KOPT-K1 (cell line): ENCODE measurements at regions not wholly inside any gene's neighbourhood (a gene's known extent, or its start where the extent isn't known, plus 50 kb on each side); places are given as distances from the start of the nearest gene placed in this dataset.
"Not testable (repeated sequence)": the region's sequence is repeated elsewhere in the genome, so short reads cannot be mapped to it uniquely, and the experiment has no call there.

ENCODE experiments used
- H3K27ac ChIP-seq: fragments of 200-600 bp; sonication (generic); 2 replicates; pipeline ENCODE4 v1.5.1; 2016; ENCODE audit warnings: antibody characterized with exemption, mild to moderate bottlenecking, low read depth, low read length; ENCODE audit not compliant: poor library complexity, severe bottlenecking
- H3K36me3 ChIP-seq: fragments of 200-600 bp; sonication (generic); 2 replicates; pipeline ENCODE4 v1.5.1; 2017; ENCODE audit warnings: antibody characterized with exemption, mild to moderate bottlenecking, low read length, moderate library complexity; ENCODE audit not compliant: insufficient read depth
- H3K9me3 ChIP-seq: fragments of 200-600 bp; sonication (generic); 2 replicates; pipeline ENCODE4 v1.5.1; 2017; ENCODE audit warnings: antibody characterized with exemption, low read length, mild to moderate bottlenecking; ENCODE audit not compliant: insufficient read depth, poor library complexity, severe bottlenecking

DNA sequence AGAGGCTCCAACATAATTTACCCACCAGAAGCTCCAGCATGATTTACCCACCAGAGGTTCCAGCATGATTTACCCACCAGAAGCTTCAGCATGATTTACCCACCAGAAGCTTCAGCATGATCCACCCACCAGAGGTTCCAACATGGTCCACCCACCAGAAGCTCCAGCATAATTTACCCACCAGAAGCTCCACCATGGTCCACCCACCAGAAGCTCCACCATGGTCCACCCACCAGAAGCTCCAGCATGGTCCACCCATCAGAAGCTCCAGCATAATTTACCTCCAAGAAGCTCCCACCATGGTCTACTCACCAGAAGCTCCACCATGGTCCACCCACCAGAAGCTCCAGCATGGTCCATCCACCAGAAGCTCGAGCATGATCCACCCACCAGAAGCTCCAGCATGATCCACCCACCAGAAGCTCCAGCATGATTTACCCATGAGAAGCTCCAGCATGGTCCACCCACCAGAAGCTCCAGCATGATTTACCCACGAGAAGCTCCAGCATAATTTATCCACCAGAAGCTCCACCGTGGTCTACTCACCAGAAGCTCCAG is 137.0 kb upstream of the TPTE start:
- peaks cover 75% of the 10 kb centered on the region for H3K9me3 ChIP-seq
- not testable (repeated sequence) for H3K27ac ChIP-seq, H3K36me3 ChIP-seq

DNA sequence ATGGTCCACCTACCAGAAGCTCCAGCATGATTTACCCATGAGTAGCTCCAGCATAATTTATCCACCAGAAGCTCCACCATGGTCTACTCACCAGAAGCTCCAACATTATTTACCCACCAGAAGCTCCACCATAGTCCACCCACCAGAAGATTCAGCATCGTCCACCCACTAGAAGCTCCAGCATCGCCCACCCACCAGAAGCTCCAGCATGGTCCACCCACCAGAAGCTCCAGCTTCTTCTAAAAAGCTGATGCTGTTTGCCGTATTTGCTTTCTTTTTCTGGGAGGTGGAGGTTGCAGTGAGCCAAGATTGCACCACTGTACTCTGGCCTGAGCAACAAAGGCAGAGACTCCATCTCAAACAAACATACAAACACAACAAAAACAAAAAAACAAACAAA is 136.2 kb upstream of the TPTE start:
- peaks cover 73% of the 10 kb centered on the region for H3K9me3 ChIP-seq
- H3K36me3 ChIP-seq, H3K27ac ChIP-seq: not testable (repeated sequence)

- not testable (repeated sequence) for H3K36me3 ChIP-seq, H3K27ac ChIP-seq
- peaks cover 67% of the 10 kb centered on the region for H3K9me3 ChIP-seq
Observed at GRCh38 chr21:10385898-10386527, 135.4 kb upstream of the TPTE start.

DNA sequence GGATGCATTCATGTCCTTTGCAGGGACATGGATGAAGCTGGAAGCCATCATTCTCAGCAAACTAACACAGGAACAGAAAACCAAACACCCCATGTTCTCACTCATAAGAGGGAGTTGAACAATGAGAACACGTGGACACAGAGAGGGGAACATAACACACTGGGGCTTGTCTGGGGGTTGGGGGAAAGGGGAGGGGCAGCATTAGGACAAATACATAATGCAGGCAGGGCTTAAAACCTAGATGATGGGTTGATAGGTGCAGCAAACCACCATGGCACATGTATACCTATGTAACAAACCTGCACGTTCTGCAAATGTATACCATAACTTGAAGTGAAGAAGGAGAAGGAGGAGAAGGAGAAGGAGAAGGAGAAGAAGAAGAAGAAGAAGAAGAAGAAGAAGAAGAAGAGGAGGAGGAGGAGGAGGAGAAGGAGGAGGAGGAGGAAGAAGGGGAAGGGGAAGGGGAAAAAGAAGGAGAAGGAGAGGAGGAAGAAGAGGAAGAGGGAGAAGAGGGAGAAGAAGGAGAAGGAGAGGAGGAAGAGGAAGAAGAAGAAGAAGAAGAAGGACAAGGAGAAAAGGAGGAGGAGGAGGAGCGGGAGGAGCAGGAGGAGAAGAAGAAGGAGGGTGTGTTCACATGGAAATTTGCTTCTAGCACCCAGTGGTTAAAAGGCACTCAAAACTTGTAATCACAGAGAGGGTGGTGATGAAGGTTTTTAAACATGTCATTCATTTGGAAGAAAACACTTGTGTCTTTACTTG is 133.5 kb upstream of the TPTE start:
- not testable (repeated sequence) for H3K27ac ChIP-seq, H3K36me3 ChIP-seq
- H3K9me3 ChIP-seq = peaks cover 54% of the 10 kb centered on the region

GRCh38 chr21:10388625-10389024 is 132.8 kb upstream of the TPTE start:
- H3K9me3 ChIP-seq = peaks cover 50% of the 10 kb centered on the region
- H3K27ac ChIP-seq, H3K36me3 ChIP-seq: not testable (repeated sequence)

- peaks cover 25% of the 10 kb centered on the region for H3K9me3 ChIP-seq
Observed at GRCh38 chr21:10392301-10392700, 129.1 kb upstream of the TPTE start.

GRCh38 chr21:10395963-10396362 is 125.4 kb upstream of the TPTE start:
- H3K36me3 ChIP-seq, H3K27ac ChIP-seq: not testable (repeated sequence)
- peaks cover 27% of the 10 kb centered on the region for H3K9me3 ChIP-seq

More at GRCh38 chr21:10392301-10392700, 129.1 kb upstream of the TPTE start:
- H3K36me3 ChIP-seq, H3K27ac ChIP-seq: not testable (repeated sequence)

- not testable (repeated sequence) for H3K27ac ChIP-seq, H3K36me3 ChIP-seq
- peaks cover 37% of the 10 kb centered on the region for H3K9me3 ChIP-seq
Observed at GRCh38 chr21:10397495-10397915, 123.9 kb upstream of the TPTE start.

DNA sequence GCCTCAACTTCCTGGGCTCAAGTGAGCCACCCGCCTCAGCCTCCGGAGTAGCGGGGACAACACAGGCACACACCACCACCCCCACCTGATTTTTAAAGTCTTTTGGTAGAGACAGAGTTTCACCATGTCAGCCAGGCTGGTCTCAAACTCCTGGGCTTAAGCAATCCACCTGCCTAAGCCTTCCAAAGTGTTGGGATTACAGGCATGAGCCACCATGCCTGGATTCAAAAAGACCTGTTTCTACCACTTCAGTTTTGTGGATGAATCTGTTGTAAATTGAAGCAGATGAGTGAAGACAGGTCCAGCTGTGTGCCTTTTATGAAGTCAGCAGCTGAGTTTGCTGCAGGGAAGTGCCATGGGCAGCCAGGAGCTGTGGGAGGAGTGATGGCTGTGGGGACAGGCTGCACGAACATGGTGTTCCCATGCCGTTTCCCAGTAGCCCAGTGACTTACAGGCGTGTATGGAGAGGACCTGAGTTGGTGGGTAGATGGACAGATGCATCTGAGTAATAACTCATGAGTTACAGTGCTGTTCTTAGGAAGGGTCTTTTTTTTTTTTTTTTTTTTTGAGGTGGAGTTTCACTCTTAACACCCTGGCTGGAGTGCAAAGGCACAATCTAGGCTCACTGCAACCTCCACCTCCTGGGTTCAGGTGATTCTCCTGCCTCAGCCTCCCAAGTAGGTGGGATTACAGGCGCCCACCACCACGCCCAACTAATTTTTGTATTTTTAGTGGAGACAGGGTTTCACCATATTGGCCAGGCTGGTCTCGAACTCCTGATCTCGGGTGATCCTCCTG is 122.5 kb upstream of the TPTE start:
- peaks cover 47% of the 10 kb centered on the region for H3K9me3 ChIP-seq
- H3K27ac ChIP-seq = not testable (repeated sequence)

DNA sequence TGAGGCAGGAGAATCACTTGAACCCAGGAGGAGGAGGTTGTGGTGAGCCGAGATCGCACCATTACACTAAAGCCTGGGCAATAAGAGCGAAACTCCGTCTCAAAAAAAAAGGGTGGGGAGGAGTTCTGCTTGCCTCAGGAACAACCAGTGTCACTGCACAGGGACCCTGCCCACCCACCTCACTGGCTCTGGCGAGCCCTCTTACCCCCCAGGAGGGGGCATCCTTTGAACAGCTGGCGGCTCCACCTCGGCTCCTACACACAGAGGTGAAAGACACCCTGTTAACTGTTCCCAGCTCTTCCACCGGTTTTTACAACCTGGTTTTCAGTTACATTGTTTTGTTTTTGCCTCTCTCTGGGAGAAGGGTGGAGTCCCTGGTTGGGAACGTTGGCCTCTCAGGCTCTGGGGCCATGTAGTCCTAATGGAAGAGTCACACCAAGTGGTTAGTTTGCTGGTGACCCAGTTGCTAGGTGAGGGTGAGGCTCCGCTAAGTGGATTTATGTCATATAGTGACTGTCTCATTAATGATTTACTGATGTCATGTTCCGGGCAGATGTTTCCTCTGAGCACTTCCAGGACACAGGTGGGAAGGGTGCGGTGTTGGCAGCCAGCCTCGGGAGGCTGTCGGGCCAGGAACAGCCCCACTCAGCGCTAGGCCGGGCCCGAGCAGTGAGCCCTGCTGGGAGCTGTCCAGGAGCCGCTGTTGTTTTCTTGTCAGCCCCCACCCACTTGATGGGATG is 120.6 kb upstream of the TPTE start:
- H3K36me3 ChIP-seq, H3K27ac ChIP-seq: not testable (repeated sequence)
- peaks cover 56% of the 10 kb centered on the region for H3K9me3 ChIP-seq

More for the DNA sequence above, 122.5 kb upstream of the TPTE start:
- not testable (repeated sequence) for H3K36me3 ChIP-seq

GRCh38 chr21:10402461-10402860 is 118.9 kb upstream of the TPTE start:
- H3K36me3 ChIP-seq, H3K27ac ChIP-seq: not testable (repeated sequence)
- peaks cover 56% of the 10 kb centered on the region for H3K9me3 ChIP-seq

DNA sequence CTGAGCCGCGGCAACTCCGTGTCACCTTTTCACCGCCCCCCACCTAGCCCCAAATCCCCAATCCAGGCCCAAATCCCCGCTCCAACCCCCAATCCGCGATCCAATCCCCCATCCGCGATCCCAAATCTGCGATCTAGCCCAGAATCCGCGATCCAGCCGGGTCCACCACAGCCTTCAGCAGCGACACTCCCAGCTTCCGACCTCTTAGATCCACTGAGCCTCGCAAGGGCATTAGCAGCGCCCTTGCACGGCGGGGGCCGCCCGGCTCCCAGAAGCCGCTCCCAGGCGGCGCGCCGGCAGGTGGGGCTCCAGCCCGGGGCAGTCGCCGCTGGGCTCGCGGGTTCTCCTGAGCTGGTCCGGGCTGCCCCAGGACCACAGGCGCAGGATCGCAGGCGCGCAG is 116.1 kb upstream of the TPTE start:
- H3K9me3 ChIP-seq = peaks cover 45% of the 10 kb centered on the region
- not testable (repeated sequence) for H3K27ac ChIP-seq, H3K36me3 ChIP-seq

DNA sequence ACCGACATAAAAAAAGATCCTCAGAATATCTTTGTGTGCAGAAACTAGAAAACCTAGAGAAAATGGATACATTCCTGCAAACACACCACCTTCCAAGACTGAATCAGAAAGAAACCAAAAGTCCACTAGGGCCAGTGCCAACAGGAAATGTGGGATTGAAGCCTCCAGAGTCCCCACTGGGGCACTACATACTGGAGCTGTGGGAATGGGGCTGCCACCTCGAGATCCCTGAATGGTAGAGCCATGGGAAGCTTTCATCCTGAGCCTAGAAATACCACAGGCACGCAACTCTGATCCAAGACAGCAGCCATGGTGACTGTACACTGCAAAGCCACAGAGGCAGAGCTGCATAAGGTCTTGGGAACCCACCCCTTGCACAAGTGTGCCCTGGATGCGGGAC is 111.6 kb upstream of the TPTE start:
- H3K27ac ChIP-seq, H3K36me3 ChIP-seq: not testable (repeated sequence)
- H3K9me3 ChIP-seq = peaks cover 22% of the 10 kb centered on the region

- not testable (repeated sequence) for H3K27ac ChIP-seq, H3K36me3 ChIP-seq
- H3K9me3 ChIP-seq = peaks cover 24% of the 10 kb centered on the region
Observed at GRCh38 chr21:10410354-10410929, 110.9 kb upstream of the TPTE start.
